CD4-positive, alpha-beta T cell (primary cell): ENCODE measurements at regions not wholly inside any gene's neighbourhood (a gene's known extent, or its start where the extent isn't known, plus 50 kb on each side); places are given as distances from the start of the nearest gene placed in this dataset.
"Not testable (repeated sequence)": the region's sequence is repeated elsewhere in the genome, so short reads cannot be mapped to it uniquely, and the experiment has no call there.

Source experiments
- ATAC-seq: fragments of 200-7000 bp; cut with Tn5 transposase; one replicate; pipeline ENCODE4 v1.10.0; 2022; ENCODE audit warnings: mild to moderate bottlenecking; ENCODE audit not compliant: poor library complexity
- CTCF ChIA-PET: fragments of 350-600 bp; sonication (Branson Sonifier 250); formaldehyde crosslinking; loops from one replicate; lab custom pipeline; 2021; ENCODE audit warnings: antibody characterized with exemption, inconsistent platforms; lab: Charles Lee
- POLR2A ChIA-PET: fragments of 350-600 bp; sonication (Branson Sonifier 250); formaldehyde crosslinking; loops from one replicate; lab custom pipeline; 2021; ENCODE audit warnings: antibody characterized with exemption, inconsistent platforms; lab: Charles Lee
- DNase-seq, 14 experiments: peaks; one replicate each; pipeline ENCODE4 v3.0.0-alpha.2; 2013 to 2020; ENCODE audit warnings: mixed read lengths in 2 of 14
- H3K27ac ChIP-seq, 2 donors: one replicate each; pipeline versions ENCODE4 v1.5.1 to v1.7.0; 2013; ENCODE audit warnings: low read length in 2 of 2, low read depth in 1 of 2, mild to moderate bottlenecking in 1 of 2
- H3K27me3 ChIP-seq, 2 experiments: 1 replicate in 1 of 2; 2 replicates in 1 of 2; pipeline versions ENCODE4 v1.6.1 to v1.7.0; 2013; ENCODE audit warnings: low read length in 2 of 2, control low read depth in 1 of 2, mild to moderate bottlenecking in 1 of 2, moderate library complexity in 1 of 2; ENCODE audit not compliant: insufficient read depth in 2 of 2, control insufficient read depth in 1 of 2
- H3K36me3 ChIP-seq: one replicate; pipeline ENCODE4 v1.6.1; 2013; ENCODE audit warnings: low read length, control low read depth; ENCODE audit not compliant: insufficient read depth
- H3K4me1 ChIP-seq: one replicate; pipeline ENCODE4 v1.6.1; 2013; ENCODE audit warnings: low read length, control low read depth; ENCODE audit not compliant: insufficient read depth
- H3K4me3 ChIP-seq: one replicate; pipeline ENCODE4 v1.5.1; 2013; ENCODE audit warnings: mild to moderate bottlenecking, low read length, moderate library complexity
- H3K9me3 ChIP-seq, 2 experiments: 1 replicate in 1 of 2; 2 replicates in 1 of 2; pipeline versions ENCODE4 v1.6.1 to v1.7.0; 2013; ENCODE audit warnings: low read length in 2 of 2, mild to moderate bottlenecking in 2 of 2, control low read depth in 1 of 2, moderate library complexity in 1 of 2; ENCODE audit not compliant: control insufficient read depth in 1 of 2, insufficient read depth in 1 of 2
- H3K27ac Mint-ChIP-seq: one replicate; pipeline ENCODE4 v1.8.0; 2020; ENCODE audit warnings: mixed read lengths
- H3K27me3 Mint-ChIP-seq: one replicate; pipeline ENCODE4 v1.8.0; 2021; ENCODE audit warnings: mixed read lengths
- H3K36me3 Mint-ChIP-seq: one replicate; pipeline ENCODE4 v1.8.0; 2021; ENCODE audit warnings: low read depth, mixed read lengths
- H3K4me1 Mint-ChIP-seq: one replicate; pipeline ENCODE4 v1.8.0; 2021; ENCODE audit warnings: low read depth, mixed read lengths
- H3K4me3 Mint-ChIP-seq: one replicate; pipeline ENCODE4 v1.8.0; 2020; ENCODE audit warnings: mild to moderate bottlenecking, mixed read lengths
- H3K9me3 Mint-ChIP-seq: one replicate; pipeline ENCODE4 v1.8.0; 2020; ENCODE audit warnings: mixed read lengths
- intact Hi-C, 2 experiments: fragments of 100-400 bp; cut with DNase I in 1 of 2; cut with micrococcal nuclease in 1 of 2; formaldehyde crosslinking; loops; one replicate each; pipeline versions ENCODE4 v1.15.1 to v1.9.0; 2023 to 2025; cut with DNase I, micrococcal nuclease
- TF ChIP-seq, protein P1 (sequence below): fragments of 200-600 bp; IDR thresholded peaks from one replicate; pipeline ENCODE4 v1.8.0; 2022; ENCODE audit warnings: antibody characterized with exemption, mild to moderate bottlenecking

DNA sequence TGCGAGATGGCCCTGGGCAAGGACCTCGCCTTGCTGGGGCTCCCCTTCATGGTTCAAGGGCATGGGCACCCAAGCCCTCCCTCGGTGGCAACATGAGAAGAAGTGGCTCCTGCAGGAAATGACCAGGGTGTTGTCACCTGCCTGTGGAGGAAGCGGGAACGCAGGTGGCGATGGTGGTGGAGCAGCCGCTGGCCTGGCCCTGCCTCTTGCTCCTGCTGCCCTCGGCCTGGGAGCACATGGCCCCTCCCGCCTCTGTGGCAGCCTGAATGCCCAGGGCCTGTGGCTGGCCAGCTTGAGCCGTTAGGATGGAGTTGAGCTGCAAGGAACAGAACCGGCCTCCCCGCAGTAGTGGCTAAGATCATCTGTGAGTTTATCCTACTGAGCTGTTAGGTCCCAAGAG is 204.0 kb downstream of the CCT8L2 start:
- H3K4me3 Mint-ChIP-seq, H3K27ac Mint-ChIP-seq, H3K4me1 ChIP-seq, H3K9me3 Mint-ChIP-seq, H3K36me3 Mint-ChIP-seq, H3K4me3 ChIP-seq, POLR2A ChIA-PET, DNase-seq, H3K27ac ChIP-seq, CTCF ChIA-PET, H3K27me3 ChIP-seq, H3K4me1 Mint-ChIP-seq, intact Hi-C loops, ATAC-seq, H3K36me3 ChIP-seq: not testable (repeated sequence)
- peaks cover 0 to 49% of the 10 kb centered on the region in 2 experiments for H3K9me3 ChIP-seq
- H3K27me3 Mint-ChIP-seq, result peaks cover 28% of the 10 kb centered on the region

DNA sequence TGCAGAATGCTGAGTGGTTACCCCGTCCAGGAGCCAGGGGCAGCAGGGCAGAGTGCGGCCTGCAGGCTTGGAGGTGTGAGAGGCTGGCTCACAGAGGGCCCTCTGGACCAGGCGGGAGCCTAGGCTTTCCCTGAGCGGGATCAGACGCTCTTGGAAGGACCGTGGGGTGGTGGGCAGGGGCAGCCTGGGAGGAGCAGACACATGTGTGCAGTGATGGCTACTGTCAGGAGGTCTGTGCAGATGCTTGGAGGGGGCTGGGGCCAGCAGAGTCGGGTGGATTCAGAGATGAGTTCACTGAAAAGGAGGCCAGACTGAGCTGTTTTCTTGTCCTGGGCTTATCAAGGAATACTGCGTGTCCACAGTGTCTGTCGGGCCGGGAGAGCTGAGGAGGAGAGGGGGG is 204.5 kb downstream of the CCT8L2 start:
- H3K4me3 Mint-ChIP-seq, H3K27ac ChIP-seq, H3K4me3 ChIP-seq, H3K4me1 Mint-ChIP-seq, CTCF ChIA-PET, H3K27me3 ChIP-seq, H3K36me3 ChIP-seq, intact Hi-C loops, ATAC-seq, H3K36me3 Mint-ChIP-seq, H3K4me1 ChIP-seq, H3K9me3 Mint-ChIP-seq, DNase-seq, POLR2A ChIA-PET, H3K27ac Mint-ChIP-seq: not testable (repeated sequence)
- peaks cover 28% of the 10 kb centered on the region for H3K27me3 Mint-ChIP-seq
- H3K9me3 ChIP-seq, result peaks cover 0 to 49% of the 10 kb centered on the region in 2 experiments

DNA sequence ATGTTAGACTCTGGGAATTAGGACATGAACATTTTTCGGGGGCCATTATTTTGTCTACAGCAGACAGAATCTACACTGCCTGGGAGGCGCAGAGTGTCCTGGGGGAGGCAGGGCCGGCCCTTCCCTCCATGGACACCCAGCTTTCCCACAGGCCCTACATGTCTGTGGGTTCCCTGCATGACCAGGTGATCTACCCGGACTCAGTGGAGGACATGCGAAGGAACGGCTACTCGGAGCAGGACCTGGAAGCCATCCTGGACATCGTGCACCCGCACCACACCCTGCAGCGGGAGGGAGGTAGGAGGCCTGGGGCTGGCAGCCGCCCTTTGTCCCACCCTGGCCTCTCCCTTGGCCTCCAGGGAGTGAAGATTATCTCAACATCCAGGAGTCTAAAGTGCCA is 205.1 kb downstream of the CCT8L2 start:
- CTCF ChIA-PET, intact Hi-C loops, H3K27ac Mint-ChIP-seq, H3K9me3 Mint-ChIP-seq, H3K36me3 ChIP-seq, H3K4me1 Mint-ChIP-seq, H3K27me3 ChIP-seq, H3K4me1 ChIP-seq, POLR2A ChIA-PET, H3K36me3 Mint-ChIP-seq, ATAC-seq, H3K27ac ChIP-seq, H3K4me3 Mint-ChIP-seq, H3K4me3 ChIP-seq, DNase-seq: not testable (repeated sequence)
- H3K27me3 Mint-ChIP-seq, result peaks cover 28% of the 10 kb centered on the region
- H3K9me3 ChIP-seq, result peaks cover 0 to 49% of the 10 kb centered on the region in 2 experiments

DNA sequence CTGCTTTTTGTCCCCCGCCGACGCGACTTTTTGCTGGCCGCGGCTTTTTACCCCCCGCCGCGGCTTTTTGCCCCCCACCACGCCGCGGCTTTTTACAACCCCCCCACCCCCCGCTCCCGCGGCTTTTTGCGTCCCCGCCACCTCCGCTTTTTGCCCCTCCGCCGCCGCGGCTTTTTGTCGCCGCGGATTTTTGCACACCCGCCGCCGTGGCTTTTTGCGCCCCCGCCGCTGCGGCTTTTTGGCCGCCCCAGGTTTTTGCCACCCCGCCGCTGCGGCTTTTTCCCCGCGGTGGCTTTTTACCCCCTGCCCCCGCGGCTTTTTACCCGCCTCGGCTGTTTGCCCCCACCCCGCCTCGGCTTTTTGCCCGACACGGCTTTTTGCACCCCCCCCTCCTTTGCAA is 205.5 kb downstream of the CCT8L2 start:
- H3K4me3 ChIP-seq, result no peak overlapping the region
- DNase-seq (no peak), ATAC-seq (no peak)
- intact Hi-C loops, result no loop called here
- ChIA-PET POLR2A (no interaction called here), CTCF (no interaction called here)
- H3K36me3 Mint-ChIP-seq, result no peaks in the 10 kb centered on the region
- H3K4me1 ChIP-seq, result no peaks in the 10 kb centered on the region
- H3K4me1 Mint-ChIP-seq, result no peaks in the 10 kb centered on the region
- no peak overlapping the region for H3K27ac Mint-ChIP-seq
- no peaks in the 10 kb centered on the region for H3K36me3 ChIP-seq
- H3K9me3 Mint-ChIP-seq, result no peaks in the 10 kb centered on the region
- TF ChIP-seq, protein P1, sequence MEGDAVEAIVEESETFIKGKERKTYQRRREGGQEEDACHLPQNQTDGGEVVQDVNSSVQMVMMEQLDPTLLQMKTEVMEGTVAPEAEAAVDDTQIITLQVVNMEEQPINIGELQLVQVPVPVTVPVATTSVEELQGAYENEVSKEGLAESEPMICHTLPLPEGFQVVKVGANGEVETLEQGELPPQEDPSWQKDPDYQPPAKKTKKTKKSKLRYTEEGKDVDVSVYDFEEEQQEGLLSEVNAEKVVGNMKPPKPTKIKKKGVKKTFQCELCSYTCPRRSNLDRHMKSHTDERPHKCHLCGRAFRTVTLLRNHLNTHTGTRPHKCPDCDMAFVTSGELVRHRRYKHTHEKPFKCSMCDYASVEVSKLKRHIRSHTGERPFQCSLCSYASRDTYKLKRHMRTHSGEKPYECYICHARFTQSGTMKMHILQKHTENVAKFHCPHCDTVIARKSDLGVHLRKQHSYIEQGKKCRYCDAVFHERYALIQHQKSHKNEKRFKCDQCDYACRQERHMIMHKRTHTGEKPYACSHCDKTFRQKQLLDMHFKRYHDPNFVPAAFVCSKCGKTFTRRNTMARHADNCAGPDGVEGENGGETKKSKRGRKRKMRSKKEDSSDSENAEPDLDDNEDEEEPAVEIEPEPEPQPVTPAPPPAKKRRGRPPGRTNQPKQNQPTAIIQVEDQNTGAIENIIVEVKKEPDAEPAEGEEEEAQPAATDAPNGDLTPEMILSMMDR, result no peak
- H3K27ac ChIP-seq, result no peak overlapping the region
- peaks cover 0 to 3% of the 10 kb centered on the region in 2 experiments for H3K27me3 ChIP-seq
- no peak overlapping the region for H3K4me3 Mint-ChIP-seq
- peaks cover 0 to 47% of the 10 kb centered on the region in 2 experiments for H3K9me3 ChIP-seq
- peaks cover 28% of the 10 kb centered on the region for H3K27me3 Mint-ChIP-seq

DNA sequence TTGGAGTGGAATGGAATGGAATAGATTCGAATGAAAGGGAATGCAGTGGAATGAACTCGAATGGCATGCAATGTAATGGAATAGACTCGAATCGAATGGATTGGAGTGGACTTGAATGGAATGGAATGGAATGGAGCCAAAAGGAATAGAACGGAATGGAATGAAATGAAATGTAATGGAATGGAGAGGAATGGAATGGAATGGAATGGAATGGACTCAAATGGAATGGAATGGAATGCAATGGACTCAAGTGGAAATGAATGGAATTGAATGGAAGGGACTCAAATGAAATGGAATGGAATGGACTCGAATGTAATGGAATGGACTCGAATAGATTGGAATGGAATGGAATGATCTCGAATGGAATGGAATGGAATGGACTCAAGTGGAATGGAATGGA is 231.3 kb downstream of the CCT8L2 start:
- POLR2A ChIA-PET, H3K27ac ChIP-seq, H3K9me3 ChIP-seq, H3K4me3 ChIP-seq, intact Hi-C loops, H3K4me3 Mint-ChIP-seq, ATAC-seq, CTCF ChIA-PET, H3K36me3 Mint-ChIP-seq, H3K9me3 Mint-ChIP-seq, H3K36me3 ChIP-seq, H3K4me1 ChIP-seq, H3K4me1 Mint-ChIP-seq, DNase-seq, H3K27ac Mint-ChIP-seq, H3K27me3 ChIP-seq, H3K27me3 Mint-ChIP-seq: not testable (repeated sequence)

DNA sequence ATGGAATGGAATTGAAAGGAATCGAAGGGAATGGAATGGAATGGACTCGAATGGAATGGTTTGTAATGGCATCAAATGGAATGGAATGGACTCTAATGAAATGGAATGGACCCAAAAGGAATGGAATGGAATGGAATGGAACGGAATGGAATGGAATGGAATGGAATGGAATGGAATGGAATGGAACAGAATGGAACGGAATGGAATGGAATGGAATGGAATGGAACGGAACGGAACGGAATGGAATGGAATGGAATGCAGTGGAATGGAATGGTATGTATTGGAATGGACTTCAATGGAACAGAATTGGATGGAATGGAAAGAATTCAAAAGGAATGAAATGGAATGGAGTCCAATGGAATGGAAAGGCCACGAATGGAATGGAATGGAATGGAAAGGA is 240.0 kb downstream of the CCT8L2 start:
- H3K27me3 Mint-ChIP-seq, H3K27ac ChIP-seq, H3K4me3 ChIP-seq, H3K9me3 Mint-ChIP-seq, ATAC-seq, CTCF ChIA-PET, H3K4me1 ChIP-seq, H3K27ac Mint-ChIP-seq, H3K36me3 ChIP-seq, H3K4me1 Mint-ChIP-seq, DNase-seq, POLR2A ChIA-PET, H3K27me3 ChIP-seq, H3K36me3 Mint-ChIP-seq, H3K4me3 Mint-ChIP-seq, intact Hi-C loops, H3K9me3 ChIP-seq: not testable (repeated sequence)

DNA sequence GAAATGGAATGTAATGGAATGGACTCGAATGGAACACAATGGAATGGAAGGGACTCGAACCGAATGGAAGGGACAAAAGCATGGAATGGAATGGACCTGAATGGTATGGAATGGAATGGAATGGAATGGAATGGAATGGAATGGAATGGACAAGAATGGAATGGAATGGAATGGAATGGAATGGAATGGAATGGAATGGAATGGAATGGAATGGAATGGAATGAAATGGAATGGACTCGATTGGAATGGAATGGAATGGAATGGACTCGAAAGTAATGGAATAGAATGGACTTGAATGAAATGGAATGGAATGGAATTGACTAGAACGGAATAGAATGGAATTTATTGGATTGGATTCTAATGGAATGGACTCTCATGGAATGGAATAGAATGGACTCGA is 245.5 kb downstream of the CCT8L2 start:
- H3K4me3 Mint-ChIP-seq, H3K9me3 ChIP-seq, H3K27ac ChIP-seq, CTCF ChIA-PET, ATAC-seq, H3K9me3 Mint-ChIP-seq, H3K27me3 Mint-ChIP-seq, H3K27me3 ChIP-seq, H3K27ac Mint-ChIP-seq, H3K36me3 Mint-ChIP-seq, POLR2A ChIA-PET, DNase-seq, H3K4me3 ChIP-seq, intact Hi-C loops, H3K4me1 Mint-ChIP-seq, H3K4me1 ChIP-seq, H3K36me3 ChIP-seq: not testable (repeated sequence)
